Natural killer cell (primary cell): ENCODE measurements at regions not wholly inside any gene's neighbourhood (a gene's known extent, or its start where the extent isn't known, plus 50 kb on each side); places are given as distances from the start of the nearest gene placed in this dataset.

Source experiments
- ATAC-seq, 3 donors: fragments of 150-1000 bp in 2 of 3; fragments of 200-7000 bp in 1 of 3; cut with Tn5 transposase; 1 replicate in 1 of 3; 2 replicates in 2 of 3; pipeline ENCODE4 v1.10.0; 2021; ENCODE audit warnings: mild to moderate bottlenecking in 2 of 3, moderate library complexity in 2 of 3
- DNase-seq, 2 donors: peaks; one replicate each; pipeline versions ENCODE4 v3.0.0 to v3.0.0-alpha.2; 2013 to 2021; ENCODE audit warnings: mixed read lengths in 1 of 2
- H3K27ac ChIP-seq: one replicate; pipeline ENCODE4 v1.5.1; 2013; ENCODE audit warnings: mild to moderate bottlenecking, low read length
- H3K27me3 ChIP-seq: one replicate; pipeline ENCODE4 v1.6.1; 2013; ENCODE audit warnings: low read length; ENCODE audit not compliant: control insufficient read depth, insufficient read depth
- H3K36me3 ChIP-seq: one replicate; pipeline ENCODE4 v1.6.1; 2013; ENCODE audit warnings: low read length; ENCODE audit not compliant: control insufficient read depth, insufficient read depth
- H3K4me1 ChIP-seq: one replicate; pipeline ENCODE4 v1.6.1; 2013; ENCODE audit warnings: low read length; ENCODE audit not compliant: control insufficient read depth, insufficient read depth
- H3K4me3 ChIP-seq: one replicate; pipeline ENCODE4 v1.5.1; 2013; ENCODE audit warnings: low read length
- H3K9me3 ChIP-seq: one replicate; pipeline ENCODE4 v1.6.1; 2013; ENCODE audit warnings: low read length; ENCODE audit not compliant: control insufficient read depth, insufficient read depth
- H3K27ac Mint-ChIP-seq, 2 donors: one replicate each; pipeline ENCODE4 v1.8.0; 2022; ENCODE audit warnings: mild to moderate bottlenecking in 2 of 2, mixed read lengths in 2 of 2, moderate library complexity in 1 of 2
- H3K27me3 Mint-ChIP-seq, 2 donors: one replicate each; pipeline ENCODE4 v1.8.0; 2022; ENCODE audit warnings: low read depth in 2 of 2, mixed read lengths in 2 of 2
- H3K36me3 Mint-ChIP-seq: one replicate; pipeline ENCODE4 v1.8.0; 2022; ENCODE audit warnings: mixed read lengths
- H3K4me1 Mint-ChIP-seq, 2 donors: one replicate each; pipeline ENCODE4 v1.8.0; 2022; ENCODE audit warnings: mixed read lengths in 2 of 2
- H3K4me3 Mint-ChIP-seq: one replicate; pipeline ENCODE4 v1.8.0; 2022; ENCODE audit warnings: mild to moderate bottlenecking, moderate library complexity, mixed read lengths
- H3K9me3 Mint-ChIP-seq, 2 donors: one replicate each; pipeline ENCODE4 v1.8.0; 2022; ENCODE audit warnings: mixed read lengths in 2 of 2
- WGBS: methylation state at CpG from one replicate; pipeline ENCODE4 v1.1.7; 2013; ENCODE audit warnings: missing lambda C conversion rate; ENCODE audit not compliant: insufficient coverage; 5-methylcytosine and 5-hydroxymethylcytosine counted together
- intact Hi-C: fragments of 100-400 bp; cut with micrococcal nuclease; formaldehyde crosslinking; loops from one replicate; pipeline ENCODE4 v1.14.2; 2022
- TF ChIP-seq, protein P1 (sequence below): fragments of 200-600 bp; IDR thresholded peaks from one replicate; pipeline ENCODE4 v1.8.0; 2022; ENCODE audit warnings: antibody characterized with exemption

DNA sequence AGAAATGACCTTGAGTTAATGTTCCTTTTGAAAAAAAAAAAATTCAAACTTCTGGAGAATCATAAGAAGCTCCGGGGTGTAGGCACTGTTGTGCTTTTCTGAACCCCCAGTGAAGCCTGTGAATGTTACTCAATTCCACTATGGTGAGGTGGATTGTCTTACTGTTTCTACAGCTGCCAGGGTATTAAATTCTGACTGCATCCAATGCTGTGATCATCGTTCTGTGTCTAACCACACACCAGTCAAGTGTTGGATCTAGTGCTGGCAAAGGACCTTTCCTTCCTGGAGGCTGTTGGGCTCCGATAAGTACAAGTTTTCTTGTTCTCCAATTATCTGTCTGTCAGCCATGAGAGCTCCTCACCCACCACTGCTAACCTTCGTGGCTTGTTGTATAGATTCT lies 162.0 kb upstream of the EPHA7 start:
- Mint-ChIP-seq H3K27me3 (no peaks in the 10 kb centered on the region), H3K27ac (no peak overlapping the region), H3K4me3 (no peak overlapping the region), H3K36me3 (no peaks in the 10 kb centered on the region), H3K9me3 (peaks cover 5 to 6% of the 10 kb centered on the region in 2 donors), H3K4me1 (no peaks in the 10 kb centered on the region)
- DNase-seq, result no peak
- Histone ChIP-seq H3K9me3 (no peaks in the 10 kb centered on the region), H3K36me3 (no peaks in the 10 kb centered on the region), H3K4me1 (no peaks in the 10 kb centered on the region), H3K27ac (no peak overlapping the region), H3K27me3 (no peaks in the 10 kb centered on the region), H3K4me3 (no peak overlapping the region)
- TF ChIP-seq, protein P1, sequence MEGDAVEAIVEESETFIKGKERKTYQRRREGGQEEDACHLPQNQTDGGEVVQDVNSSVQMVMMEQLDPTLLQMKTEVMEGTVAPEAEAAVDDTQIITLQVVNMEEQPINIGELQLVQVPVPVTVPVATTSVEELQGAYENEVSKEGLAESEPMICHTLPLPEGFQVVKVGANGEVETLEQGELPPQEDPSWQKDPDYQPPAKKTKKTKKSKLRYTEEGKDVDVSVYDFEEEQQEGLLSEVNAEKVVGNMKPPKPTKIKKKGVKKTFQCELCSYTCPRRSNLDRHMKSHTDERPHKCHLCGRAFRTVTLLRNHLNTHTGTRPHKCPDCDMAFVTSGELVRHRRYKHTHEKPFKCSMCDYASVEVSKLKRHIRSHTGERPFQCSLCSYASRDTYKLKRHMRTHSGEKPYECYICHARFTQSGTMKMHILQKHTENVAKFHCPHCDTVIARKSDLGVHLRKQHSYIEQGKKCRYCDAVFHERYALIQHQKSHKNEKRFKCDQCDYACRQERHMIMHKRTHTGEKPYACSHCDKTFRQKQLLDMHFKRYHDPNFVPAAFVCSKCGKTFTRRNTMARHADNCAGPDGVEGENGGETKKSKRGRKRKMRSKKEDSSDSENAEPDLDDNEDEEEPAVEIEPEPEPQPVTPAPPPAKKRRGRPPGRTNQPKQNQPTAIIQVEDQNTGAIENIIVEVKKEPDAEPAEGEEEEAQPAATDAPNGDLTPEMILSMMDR, result no peak
- 68% methylated on average over 2 of the region's 4 CpGs for WGBS
- ATAC-seq, result no peak
- intact Hi-C loops, result no loop called here

DNA sequence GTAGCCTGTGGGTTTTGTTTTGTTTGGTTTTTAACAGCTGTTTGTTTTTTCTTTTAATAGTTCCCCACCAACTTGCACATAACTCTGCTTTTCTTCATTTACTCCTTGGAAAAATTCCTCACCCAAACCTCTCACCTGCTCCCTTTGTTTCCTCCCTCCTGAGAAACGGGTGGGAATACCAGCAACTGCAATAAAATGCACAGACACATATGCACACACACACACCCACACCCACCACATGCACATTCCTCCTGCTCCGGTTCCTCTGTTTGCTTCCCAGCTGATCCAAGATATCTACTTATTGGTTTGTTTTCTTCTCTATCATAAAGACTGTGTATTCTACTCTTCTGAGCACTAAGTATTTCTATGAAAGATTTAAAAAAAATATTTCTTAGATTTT lies 161.1 kb upstream of the EPHA7 start:
- WGBS, result 52% methylated on average over 2 of the region's 2 CpGs
- no peaks in the 10 kb centered on the region for H3K36me3 Mint-ChIP-seq
- Histone ChIP-seq H3K36me3 (no peaks in the 10 kb centered on the region), H3K27ac (no peak overlapping the region), H3K4me3 (no peak overlapping the region), H3K4me1 (no peaks in the 10 kb centered on the region), H3K9me3 (no peaks in the 10 kb centered on the region), H3K27me3 (no peaks in the 10 kb centered on the region)
- no peak for ATAC-seq
- H3K27me3 Mint-ChIP-seq, result no peaks in the 10 kb centered on the region
- H3K4me1 Mint-ChIP-seq, result no peaks in the 10 kb centered on the region
- H3K4me3 Mint-ChIP-seq, result no peak overlapping the region
- TF ChIP-seq, protein P1, result no peak
- no peak overlapping the region for H3K27ac Mint-ChIP-seq
- intact Hi-C loops, result no loop called here
- H3K9me3 Mint-ChIP-seq, result peaks cover under 1 to 2% of the 10 kb centered on the region in 2 donors
- no peak for DNase-seq

DNA sequence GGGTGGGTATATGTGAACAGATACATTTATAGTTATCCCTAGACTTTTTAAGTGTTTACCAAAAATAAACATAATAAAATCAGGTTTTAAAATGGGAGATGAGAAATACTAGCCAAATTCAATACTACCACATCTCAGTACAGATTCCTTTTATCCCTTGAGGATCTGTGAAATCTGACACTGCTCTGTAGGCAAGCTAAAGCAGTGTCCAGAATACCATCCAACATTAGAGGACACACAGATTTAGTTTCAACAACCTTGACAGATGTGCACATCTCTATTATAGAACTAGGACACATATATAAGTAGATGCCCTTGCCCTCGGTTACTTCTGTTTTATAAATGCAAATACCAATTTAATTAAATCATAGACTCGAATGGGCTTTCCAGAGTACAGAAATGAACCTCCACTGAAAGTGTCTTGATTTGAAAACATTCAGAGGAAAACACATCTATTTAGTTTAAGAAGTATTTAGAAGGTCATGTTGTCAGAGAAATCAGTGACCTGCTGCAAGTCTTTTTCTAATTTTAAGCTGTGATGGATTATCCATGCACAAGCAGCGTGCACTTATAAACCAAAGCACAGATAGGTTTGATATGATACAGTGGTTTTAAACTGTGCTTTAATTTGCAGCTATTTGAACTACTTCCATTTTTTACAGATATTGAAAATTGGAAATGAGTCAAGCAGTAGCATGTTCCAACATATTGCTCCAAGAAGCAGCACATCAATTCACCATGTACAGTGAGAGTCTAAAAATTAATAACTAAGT lies 156.3 kb upstream of the EPHA7 start:
- no peak overlapping the region for H3K4me3 Mint-ChIP-seq
- no peaks in the 10 kb centered on the region for H3K36me3 Mint-ChIP-seq

More for the DNA sequence above, 156.3 kb upstream of the EPHA7 start:
- H3K4me1 ChIP-seq, result no peaks in the 10 kb centered on the region
- TF ChIP-seq, protein P1, result no peak
- H3K27me3 Mint-ChIP-seq, result no peaks in the 10 kb centered on the region
- H3K27ac ChIP-seq, result no peak overlapping the region
- ATAC-seq (no peak), DNase-seq (no peak)
- H3K27ac Mint-ChIP-seq, result no peak overlapping the region
- intact Hi-C loops, result no loop called here
- H3K4me1 Mint-ChIP-seq, result no peaks in the 10 kb centered on the region
- no peaks in the 10 kb centered on the region for H3K36me3 ChIP-seq
- no peaks in the 10 kb centered on the region for H3K9me3 ChIP-seq
- H3K27me3 ChIP-seq, result no peaks in the 10 kb centered on the region
- 92% methylated on average over 3 of the region's 3 CpGs for WGBS
- no peak overlapping the region for H3K4me3 ChIP-seq
- H3K9me3 Mint-ChIP-seq, result peaks cover 3 to 5% of the 10 kb centered on the region in 2 donors
